ENCODE measurements at regions not wholly inside any gene's neighbourhood (a gene's known extent, or its start where the extent isn't known, plus 50 kb on each side); places are given as distances from the start of the nearest gene placed in this dataset.
"Not testable (repeated sequence)": the region's sequence is repeated elsewhere in the genome, so short reads cannot be mapped to it uniquely, and the experiment has no call there.

GRCh38 chr5:36457511-36458270 lies 148.7 kb upstream of the SLC1A3 start:
- Histone ChIP-seq H3K9me3 (no peaks in the 10 kb centered on the region), H3K27ac (no peak overlapping the region), H3K4me3 (no peak overlapping the region), H3K36me3 (no peaks in the 10 kb centered on the region), H3K4me1 (ENCODE audit: insufficient read depth) (no peaks in the 10 kb centered on the region), H3K27me3 (no peaks in the 10 kb centered on the region)
- intact Hi-C loops (cut with DNase I): no loop called here
- no peak for DNase-seq
- 65 to 75% (median 73%) methylated on average over 3 of the region's 3 CpGs for WGBS, 3 donors
- no peak for TF ChIP-seq EP300 (IDR thresholded peaks at IDR 0.05)
- TF ChIP-seq CTCF (IDR thresholded peaks at IDR 0.05): no peak
- no peak for TF ChIP-seq POLR2A (IDR thresholded peaks at IDR 0.05)

GRCh38 chr5:36458746-36459145 lies 147.7 kb upstream of the SLC1A3 start:
- TF ChIP-seq POLR2A (IDR thresholded peaks at IDR 0.05): no peak
- TF ChIP-seq EP300 (IDR thresholded peaks at IDR 0.05): no peak
- no peak for TF ChIP-seq CTCF (IDR thresholded peaks at IDR 0.05)
- Histone ChIP-seq H3K4me1 (ENCODE audit: insufficient read depth) (no peaks in the 10 kb centered on the region), H3K27ac (no peak overlapping the region), H3K36me3 (no peaks in the 10 kb centered on the region), H3K27me3 (no peaks in the 10 kb centered on the region), H3K4me3 (no peak overlapping the region), H3K9me3 (no peaks in the 10 kb centered on the region)
- no peak for DNase-seq
- intact Hi-C loops (cut with DNase I): no loop called here
- 72 to 77% (median 73%) methylated on average over 3 of the region's 3 CpGs for WGBS, 3 donors

GRCh38 chr5:36459176-36460135 lies 146.9 kb upstream of the SLC1A3 start:
- Histone ChIP-seq H3K9me3 (no peaks in the 10 kb centered on the region), H3K4me1 (ENCODE audit: insufficient read depth) (no peaks in the 10 kb centered on the region), H3K4me3 (no peak overlapping the region), H3K36me3 (no peaks in the 10 kb centered on the region), H3K27ac (no peak overlapping the region), H3K27me3 (no peaks in the 10 kb centered on the region)
- no peak for DNase-seq
- TF ChIP-seq CTCF (IDR thresholded peaks at IDR 0.05) (no peak), POLR2A (IDR thresholded peaks at IDR 0.05) (no peak), EP300 (IDR thresholded peaks at IDR 0.05) (no peak)
- intact Hi-C loops (cut with DNase I): loop anchor here in 1 of 4 donors (5.0 kb wide), 1 partner anchor 177 kb away; no protein-coding TSS in a partner anchor
- 55 to 59% (median 58%) methylated on average over 5 of the region's 5 CpGs for WGBS, 3 donors

DNA sequence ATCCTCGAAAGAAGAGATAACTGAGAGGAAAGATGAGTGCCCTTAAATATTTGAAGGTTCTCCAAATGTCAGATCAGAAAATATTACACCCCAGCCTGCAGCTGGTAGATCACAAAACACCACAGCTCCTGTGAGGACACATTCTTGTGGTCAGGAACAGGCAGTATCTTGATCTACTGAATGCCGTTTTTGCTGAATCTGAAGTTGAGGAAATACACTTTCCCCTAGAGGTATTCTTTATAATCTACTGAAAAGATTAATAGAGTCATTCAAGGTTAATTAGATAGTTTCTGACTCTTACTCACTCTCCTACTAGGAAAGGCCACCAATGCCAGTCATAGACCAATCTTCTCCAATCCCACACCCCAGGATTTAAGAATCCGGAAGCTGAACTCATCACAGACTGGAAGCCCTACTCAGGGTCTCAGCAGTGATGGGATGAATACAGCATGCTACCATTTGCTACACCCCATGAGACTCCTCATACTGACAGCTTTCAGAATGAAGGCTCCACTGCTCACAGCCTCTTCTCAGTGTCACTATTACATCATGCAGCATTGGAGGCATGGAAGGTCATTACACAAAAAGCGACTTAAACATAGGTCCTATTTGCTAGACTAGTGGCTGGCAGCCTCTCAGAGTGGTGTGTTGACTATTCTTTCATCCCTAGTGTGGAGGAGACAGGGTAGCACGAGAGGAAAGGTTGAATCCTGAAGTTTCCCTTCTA lies 143.9 kb upstream of the SLC1A3 start:
- TF ChIP-seq CTCF (IDR thresholded peaks at IDR 0.05) (no peak), EP300 (IDR thresholded peaks at IDR 0.05) (no peak), POLR2A (IDR thresholded peaks at IDR 0.05) (no peak)
- H3K4me1 ChIP-seq (ENCODE audit: insufficient read depth): no peaks in the 10 kb centered on the region
- no peaks in the 10 kb centered on the region for H3K36me3 ChIP-seq
- no peak overlapping the region for H3K27ac ChIP-seq
- intact Hi-C loops (cut with DNase I): loop anchor here in 1 of 4 donors (5.0 kb wide), 1 partner anchor 180 kb away; no protein-coding TSS in a partner anchor
- 53 to 61% (median 55%) methylated on average over 5 of the region's 5 CpGs for WGBS, 3 donors
- no peak overlapping the region for H3K4me3 ChIP-seq
- H3K9me3 ChIP-seq: no peaks in the 10 kb centered on the region
- no peak for DNase-seq
- no peaks in the 10 kb centered on the region for H3K27me3 ChIP-seq

GRCh38 chr5:36475942-36476341 lies 130.5 kb upstream of the SLC1A3 start:
- H3K36me3 ChIP-seq; DNase-seq; H3K4me1 ChIP-seq (ENCODE audit: insufficient read depth); H3K9me3 ChIP-seq; intact Hi-C loops (cut with DNase I); H3K4me3 ChIP-seq; H3K27me3 ChIP-seq; H3K27ac ChIP-seq: not testable (repeated sequence)
- 89 to 95% (median 94%) methylated on average over 2 of the region's 2 CpGs for WGBS, 3 donors
